GM19035 (cell line): ENCODE measurements at regions not wholly inside any gene's neighbourhood (a gene's known extent, or its start where the extent isn't known, plus 50 kb on each side); places are given as distances from the start of the nearest gene placed in this dataset.
A peak's percentile ranks its signal among the peaks of the same experiment; 100 is the strongest.
"Not testable (repeated sequence)": the region's sequence is repeated elsewhere in the genome, so short reads cannot be mapped to it uniquely, and the experiment has no call there.

Source experiments
- ATAC-seq: cut with Tn5 transposase; IDR thresholded peaks from one replicate; pipeline ENCODE4 v1.9.1; 2021; ENCODE audit not compliant: unreplicated experiment

- no peak for ATAC-seq
Observed at GRCh38 chr10:44724415-44725174, 186.5 kb upstream of the TMEM72 start.

GRCh38 chr10:44725404-44725803 lies 185.7 kb upstream of the TMEM72 start:
- peak; percentile 76 for ATAC-seq

- ATAC-seq: no peak
Observed at GRCh38 chr10:44731283-44731682, 179.9 kb upstream of the TMEM72 start.

GRCh38 chr10:44733501-44734488 lies 177.3 kb upstream of the TMEM72 start:
- ATAC-seq: no peak

- ATAC-seq: no peak
Observed at GRCh38 chr10:44742248-44742647, 168.9 kb upstream of the TMEM72 start.

- no peak for ATAC-seq
Observed at GRCh38 chr10:44743535-44743934, 167.6 kb upstream of the TMEM72 start.

GRCh38 chr10:44745920-44746319 lies 165.2 kb upstream of the TMEM72 start:
- no peak for ATAC-seq

GRCh38 chr10:44747593-44748172 lies 163.5 kb upstream of the TMEM72 start:
- ATAC-seq: no peak

- ATAC-seq: no peak
Observed at GRCh38 chr10:44749151-44749550, 162.0 kb upstream of the TMEM72 start.

GRCh38 chr10:44752451-44753441 lies 158.4 kb upstream of the TMEM72 start:
- no peak for ATAC-seq

GRCh38 chr10:44754355-44754754 lies 156.8 kb upstream of the TMEM72 start:
- ATAC-seq: not testable (repeated sequence)

- no peak for ATAC-seq
Observed at GRCh38 chr10:44755481-44755880, 155.7 kb upstream of the TMEM72 start.

GRCh38 chr10:44756216-44756615 lies 154.9 kb upstream of the TMEM72 start:
- no peak for ATAC-seq

GRCh38 chr10:44757551-44758205 lies 153.5 kb upstream of the TMEM72 start:
- no peak for ATAC-seq

GRCh38 chr10:44759122-44759521 lies 152.0 kb upstream of the TMEM72 start:
- ATAC-seq: no peak

- no peak for ATAC-seq
Observed at GRCh38 chr10:44760513-44760912, 150.6 kb upstream of the TMEM72 start.

- no peak for ATAC-seq
Observed at GRCh38 chr10:44761076-44761475, 150.1 kb upstream of the TMEM72 start.

GRCh38 chr10:44763331-44763730 lies 147.8 kb upstream of the TMEM72 start:
- no peak for ATAC-seq

- ATAC-seq: no peak
Observed at GRCh38 chr10:44765299-44765698, 145.8 kb upstream of the TMEM72 start.

GRCh38 chr10:44766631-44767030 lies 144.5 kb upstream of the TMEM72 start:
- ATAC-seq: no peak
